Upper lobe of left lung (tissue), 6 donors: ENCODE measurements at regions not wholly inside any gene's neighbourhood (a gene's known extent, or its start where the extent isn't known, plus 50 kb on each side); places are given as distances from the start of the nearest gene placed in this dataset.

Source experiments
- ATAC-seq, 2 donors: fragments of 200-7000 bp; cut with Tn5 transposase; one replicate each; pipeline ENCODE4 v1.9.1; 2022; ENCODE audit warnings: mild to moderate bottlenecking in 2 of 2, moderate library complexity in 2 of 2; ENCODE audit not compliant: low FRiP score in 2 of 2
- DNase-seq, 2 donors: peaks; one replicate each; pipeline ENCODE4 v3.0.0-alpha.2; 2019 to 2020
- H3K27ac ChIP-seq, 4 donors: fragments of 200-600 bp; sonication (generic); one replicate each; pipeline ENCODE4 v1.5.1; 2016 to 2019
- H3K27me3 ChIP-seq, 4 donors: fragments of 200-600 bp; sonication (generic); one replicate each; pipeline ENCODE4 v1.5.1; 2017 to 2019
- H3K36me3 ChIP-seq, 4 donors: fragments of 200-600 bp; sonication (generic); one replicate each; pipeline ENCODE4 v1.5.1; 2016 to 2019
- H3K4me1 ChIP-seq, 4 donors: fragments of 200-600 bp; sonication (generic); one replicate each; pipeline ENCODE4 v1.5.1; 2018 to 2019
- H3K4me3 ChIP-seq, 4 donors: fragments of 200-600 bp; sonication (generic); one replicate each; pipeline ENCODE4 v1.5.1; 2017 to 2019; ENCODE audit warnings: mild to moderate bottlenecking in 2 of 4, moderate library complexity in 1 of 4
- H3K9me3 ChIP-seq, 4 donors: fragments of 200-600 bp; sonication (generic); one replicate each; pipeline ENCODE4 v1.5.1; 2018 to 2019
- EP300 ChIP-seq, 4 donors: sonication (generic); formaldehyde crosslinking; IDR thresholded peaks; one replicate each; pipeline ENCODE4 v1.5.1; 2017; ENCODE audit warnings: antibody characterized with exemption in 4 of 4, control low read depth in 2 of 4
- POLR2A ChIP-seq, 4 donors: fragments of 450-650 bp; IDR thresholded peaks; one replicate each; pipeline ENCODE4 v1.5.1; 2016 to 2017; ENCODE audit warnings: antibody characterized with exemption in 4 of 4, mild to moderate bottlenecking in 2 of 4
- POLR2AphosphoS5 ChIP-seq, 2 donors: sonication (generic); formaldehyde crosslinking; IDR thresholded peaks; one replicate each; pipeline ENCODE4 v1.5.1; 2017; ENCODE audit warnings: antibody characterized with exemption in 2 of 2
- WGBS, 2 donors: methylation state at CpG; one replicate each; pipeline ENCODE4 v1.1.5; 2017 to 2018; 5-methylcytosine and 5-hydroxymethylcytosine counted together
- TF ChIP-seq, protein P1 (sequence below), 6 experiments: fragments of 450-650 bp in 4 of 6; fragments of 200-600 bp in 2 of 6; sonication (generic) in 2 of 6; IDR thresholded peaks; one replicate each; pipeline ENCODE4 v1.5.1; 2016 to 2019; ENCODE audit warnings: antibody characterized with exemption in 6 of 6
- donor health status: DM: no; HTN: no; CAD: no; lungs with moderate emphysema.
- donor health status: DM: no; HTN: yes; CAD: no; lungs with severe emphysema.

DNA sequence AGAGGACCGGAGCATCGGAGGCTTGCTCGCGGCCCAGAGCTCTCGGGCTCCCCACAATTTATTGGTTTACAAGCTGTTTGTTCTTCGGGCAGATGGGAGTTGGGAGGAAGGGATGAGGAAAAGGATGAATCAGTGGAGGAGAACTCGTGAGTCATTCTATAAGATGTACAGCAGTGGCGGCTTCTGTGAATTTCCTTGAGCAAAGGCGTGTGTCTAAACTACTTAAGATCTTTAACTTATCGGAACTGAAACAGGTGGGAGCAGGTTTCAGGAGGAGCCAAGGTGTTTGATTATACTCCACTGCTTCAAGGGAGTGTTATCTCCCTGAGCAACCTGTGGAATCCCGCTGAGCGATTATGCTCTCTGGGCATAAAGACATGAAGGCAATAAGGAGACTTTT, 50.5 kb upstream of the IBTK start:
- Histone ChIP-seq H3K4me1 (no peaks in the 10 kb centered on the region), H3K27me3 (no peaks in the 10 kb centered on the region), H3K4me3 (no peak overlapping the region), H3K27ac (no peak overlapping the region), H3K36me3 (no peaks in the 10 kb centered on the region), H3K9me3 (no peaks in the 10 kb centered on the region)
- WGBS, 2 donors = 76 to 84% methylated on average over 12 of the region's 12 CpGs
- TF ChIP-seq POLR2AphosphoS5 (IDR thresholded peaks at IDR 0.05) = no peak
- TF ChIP-seq POLR2A (IDR thresholded peaks at IDR 0.05) = no peak
- TF ChIP-seq, protein P1, sequence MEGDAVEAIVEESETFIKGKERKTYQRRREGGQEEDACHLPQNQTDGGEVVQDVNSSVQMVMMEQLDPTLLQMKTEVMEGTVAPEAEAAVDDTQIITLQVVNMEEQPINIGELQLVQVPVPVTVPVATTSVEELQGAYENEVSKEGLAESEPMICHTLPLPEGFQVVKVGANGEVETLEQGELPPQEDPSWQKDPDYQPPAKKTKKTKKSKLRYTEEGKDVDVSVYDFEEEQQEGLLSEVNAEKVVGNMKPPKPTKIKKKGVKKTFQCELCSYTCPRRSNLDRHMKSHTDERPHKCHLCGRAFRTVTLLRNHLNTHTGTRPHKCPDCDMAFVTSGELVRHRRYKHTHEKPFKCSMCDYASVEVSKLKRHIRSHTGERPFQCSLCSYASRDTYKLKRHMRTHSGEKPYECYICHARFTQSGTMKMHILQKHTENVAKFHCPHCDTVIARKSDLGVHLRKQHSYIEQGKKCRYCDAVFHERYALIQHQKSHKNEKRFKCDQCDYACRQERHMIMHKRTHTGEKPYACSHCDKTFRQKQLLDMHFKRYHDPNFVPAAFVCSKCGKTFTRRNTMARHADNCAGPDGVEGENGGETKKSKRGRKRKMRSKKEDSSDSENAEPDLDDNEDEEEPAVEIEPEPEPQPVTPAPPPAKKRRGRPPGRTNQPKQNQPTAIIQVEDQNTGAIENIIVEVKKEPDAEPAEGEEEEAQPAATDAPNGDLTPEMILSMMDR (IDR thresholded peaks at IDR 0.05) = no peak
- TF ChIP-seq EP300 (IDR thresholded peaks at IDR 0.05) = no peak
- DNase-seq (peak in 1 of 2 donors; percentile 32), ATAC-seq (no peak)
